H1 (cell line): ENCODE measurements at regions not wholly inside any gene's neighbourhood (a gene's known extent, or its start where the extent isn't known, plus 50 kb on each side); places are given as distances from the start of the nearest gene placed in this dataset.

Experiments
- CTCF ChIA-PET: fragments of 300-600 bp; sonication (Branson Sonifier 250); formaldehyde crosslinking; loops from one replicate; lab custom pipeline; 2021; ENCODE audit not compliant: partially characterized antibody; lab: Charles Lee
- POLR2A ChIA-PET: fragments of 300-600 bp; sonication (Branson Sonifier 250); formaldehyde crosslinking; loops from one replicate; lab custom pipeline; 2021; ENCODE audit warnings: inconsistent platforms; ENCODE audit not compliant: partially characterized antibody; lab: Charles Lee
- DNase-seq, 2 experiments: peaks; one replicate each; pipeline versions ENCODE4 v3.0.0 to v3.0.0-alpha.2; 2010 to 2022; ENCODE audit warnings: low spot score in 2 of 2, low read depth in 1 of 2, mixed read lengths in 1 of 2
- FAIRE-seq: peaks from 2 replicates; lab custom pipeline; 2011; peaks lifted over from hg19 to GRCh38; lab: Jason Lieb, UNC
- H2AFZ ChIP-seq: 2 replicates; pipeline ENCODE4 v1.8.1; 2012; ENCODE audit warnings: low read length, inconsistent platforms
- H2AK5ac ChIP-seq: 2 replicates; pipeline ENCODE4 v1.6.1; 2013; ENCODE audit warnings: low read depth, low read length
- H2BK120ac ChIP-seq: replicated peaks from 2 replicates; pipeline ENCODE3; 2013; ENCODE audit warnings: low read depth, low read length, inconsistent platforms
- H2BK12ac ChIP-seq: 2 replicates; pipeline ENCODE4 v1.6.1; 2013; ENCODE audit warnings: low read depth, low read length
- H2BK15ac ChIP-seq: 2 replicates; pipeline ENCODE4 v1.6.1; 2013; ENCODE audit warnings: low read length
- H2BK20ac ChIP-seq: 2 replicates; pipeline ENCODE4 v1.6.1; 2013; ENCODE audit warnings: low read length
- H2BK5ac ChIP-seq: 2 replicates; pipeline ENCODE4 v1.6.1; 2013; ENCODE audit warnings: low read depth, low read length
- H3K14ac ChIP-seq: 2 replicates; pipeline ENCODE4 v1.6.1; 2013; ENCODE audit warnings: inconsistent platforms; ENCODE audit not compliant: insufficient read length
- H3K18ac ChIP-seq: 2 replicates; pipeline ENCODE4 v1.6.1; 2013; ENCODE audit warnings: low read length; ENCODE audit errors: extremely low read depth
- H3K23ac ChIP-seq: 2 replicates; pipeline ENCODE4 v1.6.1; 2013; ENCODE audit warnings: inconsistent platforms; ENCODE audit not compliant: insufficient read length
- H3K23me2 ChIP-seq: 2 replicates; pipeline ENCODE4 v1.6.1; 2013; ENCODE audit warnings: low read depth, low read length
- H3K27ac ChIP-seq: 2 replicates; pipeline ENCODE4 v1.6.1; 2011; ENCODE audit warnings: low read depth, low read length, inconsistent platforms
- H3K27me3 ChIP-seq, 4 experiments: replicated peaks in 1 of 4; 1 replicate in 1 of 4; 2 replicates in 3 of 4; pipeline versions ENCODE4 v1.6.1 to v1.8.1; 2011 to 2013; ENCODE audit warnings: low read length in 3 of 4, mild to moderate bottlenecking in 3 of 4, inconsistent platforms in 2 of 4, mixed read lengths in 2 of 4, moderate library complexity in 1 of 4; ENCODE audit not compliant: control insufficient read depth in 3 of 4, insufficient read depth in 3 of 4; ENCODE audit errors: extremely low read depth in 1 of 4
- H3K36me3 ChIP-seq, 4 experiments: 2 replicates each; pipeline versions ENCODE4 v1.6.1 to v1.8.1; 2011 to 2013; ENCODE audit warnings: mild to moderate bottlenecking in 4 of 4, low read length in 3 of 4, moderate library complexity in 2 of 4, control low read depth in 1 of 4, inconsistent platforms in 1 of 4; ENCODE audit not compliant: insufficient read depth in 4 of 4, control insufficient read depth in 2 of 4
- H3K4ac ChIP-seq: replicated peaks from 2 replicates; pipeline ENCODE3; 2013; ENCODE audit warnings: low read length, low read depth, mixed read lengths, inconsistent platforms; ENCODE audit not compliant: insufficient read length
- H3K4me1 ChIP-seq, 4 experiments: replicated peaks in 1 of 4; 1 replicate in 1 of 4; 2 replicates in 3 of 4; pipeline versions ENCODE4 v1.6.1 to v1.8.1; 2011 to 2013; ENCODE audit warnings: low read length in 3 of 4, inconsistent platforms in 2 of 4, mixed read lengths in 1 of 4; ENCODE audit not compliant: insufficient read depth in 4 of 4, control insufficient read depth in 3 of 4
- H3K4me2 ChIP-seq, 2 experiments: 2 replicates each; pipeline versions ENCODE4 v1.6.1 to v1.8.1; 2011 to 2013; ENCODE audit warnings: low read depth in 2 of 2, low read length in 2 of 2, control low read depth in 1 of 2, inconsistent platforms in 1 of 2, mild to moderate bottlenecking in 1 of 2; ENCODE audit not compliant: insufficient read depth in 1 of 2
- H3K4me3 ChIP-seq, 4 experiments: fragments of 200-600, 300-600 bp in 1 of 4; sonication (generic), shearing (Covaris generic), sonication (Bioruptor Twin) in 1 of 4; 2 replicates each; pipeline versions ENCODE4 v1.5.1 to v1.8.1; 2011 to 2016; ENCODE audit warnings: low read length in 4 of 4, low read depth in 3 of 4, control low read depth in 2 of 4, inconsistent platforms in 2 of 4, mild to moderate bottlenecking in 2 of 4, mixed read lengths in 1 of 4, moderate library complexity in 1 of 4; ENCODE audit not compliant: insufficient read depth in 2 of 4; ENCODE audit errors: extremely low read depth in 1 of 4
- H3K56ac ChIP-seq: replicated peaks from 2 replicates; pipeline ENCODE3; 2013; ENCODE audit warnings: low read depth, mild to moderate bottlenecking, mixed read lengths, low read length, inconsistent platforms; ENCODE audit not compliant: insufficient read length
- H3K79me1 ChIP-seq: 2 replicates; pipeline ENCODE4 v1.6.1; 2013; ENCODE audit warnings: low read depth, low read length, control low read depth
- H3K79me2 ChIP-seq, 2 experiments: 2 replicates each; pipeline versions ENCODE4 v1.6.1 to v1.8.1; 2012 to 2013; ENCODE audit warnings: low read length in 2 of 2, mild to moderate bottlenecking in 2 of 2, inconsistent platforms in 1 of 2; ENCODE audit not compliant: insufficient read depth in 2 of 2, control insufficient read depth in 1 of 2
- H3K9ac ChIP-seq, 4 experiments: replicated peaks in 1 of 4; 1 replicate in 1 of 4; 2 replicates in 3 of 4; pipeline versions ENCODE4 v1.6.1 to v1.8.1; 2011 to 2013; ENCODE audit warnings: low read depth in 3 of 4, low read length in 3 of 4, control low read depth in 2 of 4, mild to moderate bottlenecking in 2 of 4, moderate library complexity in 2 of 4, inconsistent platforms in 1 of 4; ENCODE audit errors: extremely low read depth in 1 of 4
- H3K9me3 ChIP-seq, 2 experiments: 2 replicates each; pipeline versions ENCODE4 v1.6.1 to v1.8.1; 2012 to 2013; ENCODE audit warnings: mild to moderate bottlenecking in 2 of 2, moderate library complexity in 2 of 2, control low read depth in 1 of 2, inconsistent platforms in 1 of 2, low read depth in 1 of 2, low read length in 1 of 2, mixed read lengths in 1 of 2; ENCODE audit not compliant: insufficient read depth in 2 of 2
- H4K20me1 ChIP-seq, 2 experiments: replicated peaks in 1 of 2; 2 replicates each; pipeline versions ENCODE3 to v1.8.1; 2011 to 2013; ENCODE audit warnings: inconsistent platforms in 2 of 2, low read length in 2 of 2, mild to moderate bottlenecking in 1 of 2; ENCODE audit not compliant: insufficient read depth in 2 of 2, control insufficient read depth in 1 of 2
- H4K5ac ChIP-seq: 2 replicates; pipeline ENCODE4 v1.6.1; 2013; ENCODE audit warnings: low read length, low read depth, mixed read lengths, inconsistent platforms; ENCODE audit not compliant: insufficient read length
- H4K8ac ChIP-seq: 2 replicates; pipeline ENCODE4 v1.8.0; 2013; ENCODE audit warnings: mild to moderate bottlenecking, moderate library complexity, low read length, inconsistent platforms; ENCODE audit not compliant: insufficient read depth; ENCODE audit errors: extremely low read depth
- H4K91ac ChIP-seq: replicated peaks from 2 replicates; pipeline ENCODE3; 2013; ENCODE audit warnings: low read length, mixed read lengths, inconsistent platforms; ENCODE audit not compliant: insufficient read length
- KDM1A ChIP-seq: fragments of 200-600, 300-600 bp; sonication (generic); IDR thresholded peaks from 2 replicates; pipeline ENCODE4 v1.7.1; 2016; ENCODE audit warnings: mild to moderate bottlenecking, low read length, borderline replicate concordance
- SRF ChIP-seq: IDR thresholded peaks from 2 replicates; pipeline ENCODE4 v1.6.1; 2011; ENCODE audit warnings: mild to moderate bottlenecking, low read depth, low read length, moderate library complexity
- WGBS, 2 experiments: shearing (Covaris generic) in 1 of 2; methylation state at CpG; one replicate each; pipeline versions ENCODE4 v1.1.6 to v1.1.7; 2013 to 2015; ENCODE audit warnings: low lambda C conversion rate in 2 of 2, mixed read lengths in 2 of 2, inconsistent platforms in 1 of 2, low coverage in 1 of 2, missing lambda C conversion rate in 1 of 2; ENCODE audit not compliant: insufficient replicate concordance in 2 of 2, insufficient coverage in 1 of 2, insufficient read length in 1 of 2; ENCODE audit errors: extremely low coverage in 1 of 2, missing lambda C conversion rate in 1 of 2; 5-methylcytosine and 5-hydroxymethylcytosine counted together

GRCh38 chr10:4535521-4535920 is 290.5 kb upstream of the AKR1E2 start:
- 92% methylated on average over 4 of the region's 4 CpGs; no CpG with 5 or more reads in 1 of the 2 experiments for WGBS, 2 experiments
- H3K27me3 ChIP-seq, result no peaks in the 10 kb centered on the region
- no peak overlapping the region for H4K91ac ChIP-seq
- H3K36me3 ChIP-seq, result no peaks in the 10 kb centered on the region
- peaks cover 3 to 6% of the 10 kb centered on the region in 2 experiments; a peak in 2 of 4 replicates for H3K9me3 ChIP-seq
- FAIRE-seq (no peak), DNase-seq (no peak)
- H4K20me1 ChIP-seq, result no peaks in the 10 kb centered on the region
- no peaks in the 10 kb centered on the region for H3K23me2 ChIP-seq
- H3K14ac ChIP-seq, result no peak overlapping the region
- no peak overlapping the region for H3K4ac ChIP-seq
- H2BK20ac ChIP-seq, result no peak overlapping the region
- no peak overlapping the region for H2BK5ac ChIP-seq
- H3K79me2 ChIP-seq, result no peaks in the 10 kb centered on the region
- H2BK120ac ChIP-seq, result no peak overlapping the region
- TF ChIP-seq KDM1A, result no peak
- TF ChIP-seq SRF, result no peak
- H3K56ac ChIP-seq, result no peak overlapping the region
- ChIA-PET POLR2A (no interaction called here), CTCF (no interaction called here)
- no peak overlapping the region for H3K23ac ChIP-seq
- H3K18ac ChIP-seq, result no peak overlapping the region
- no peak overlapping the region for H3K27ac ChIP-seq
- H3K4me3 ChIP-seq, result no peak overlapping the region
- no peak overlapping the region for H2BK12ac ChIP-seq
- no peak overlapping the region for H2AFZ ChIP-seq
- H3K9ac ChIP-seq, result no peak overlapping the region
- H4K5ac ChIP-seq, result no peak overlapping the region
- no peaks in the 10 kb centered on the region for H3K4me1 ChIP-seq
- no peak overlapping the region for H2BK15ac ChIP-seq
- H2AK5ac ChIP-seq, result no peak overlapping the region
- no peak overlapping the region for H4K8ac ChIP-seq
- no peak overlapping the region for H3K4me2 ChIP-seq
- H3K79me1 ChIP-seq, result no peaks in the 10 kb centered on the region
